ENCODE measurements at regions not wholly inside any gene's neighbourhood (a gene's known extent, or its start where the extent isn't known, plus 50 kb on each side); places are given as distances from the start of the nearest gene placed in this dataset.

- intact Hi-C loops (cut with micrococcal nuclease) = no loop called here
- H3K36me3 ChIP-seq (ENCODE audit: control insufficient read depth in 1 of 2, insufficient read depth in 2 of 2, low read length in 2 of 2) = no peaks in the 10 kb centered on the region
- no peaks in the 10 kb centered on the region for H3K9me2 ChIP-seq (ENCODE audit: insufficient read depth)
- no peak overlapping the region for H3K27ac ChIP-seq (ENCODE audit: low read depth, low read length)
- H3K4me1 ChIP-seq (ENCODE audit: control insufficient read depth in 1 of 2, insufficient read depth in 2 of 2, low read length in 2 of 2) = no peaks in the 10 kb centered on the region
- no peak for TF ChIP-seq CBX3 (IDR thresholded peaks at IDR 0.05; ENCODE audit: low read depth)
- TF ChIP-seq RAD21 (IDR thresholded peaks at IDR 0.05; ENCODE audit: low read depth) = no peak
- TF ChIP-seq ZFX (IDR thresholded peaks at IDR 0.05) = no peak
- no peak for TF ChIP-seq EGR1 (IDR thresholded peaks at IDR 0.05; ENCODE audit: low read depth)
- TF ChIP-seq REST (IDR thresholded peaks at IDR 0.05; ENCODE audit: low read depth) = no peak
- no peak for TF ChIP-seq ATF3 (IDR thresholded peaks at IDR 0.05)
- no peak for TF ChIP-seq SRF (IDR thresholded peaks at IDR 0.05; ENCODE audit: low read depth)
- no peak for TF ChIP-seq EZH2phosphoT487 (IDR thresholded peaks at IDR 0.05; ENCODE audit: borderline replicate concordance)
- no peak for TF ChIP-seq EZH2 (IDR thresholded peaks at IDR 0.05)
- TF ChIP-seq SP1 (IDR thresholded peaks at IDR 0.05; ENCODE audit: low read depth) = no peak
- TF ChIP-seq YY1 (IDR thresholded peaks at IDR 0.05; ENCODE audit: extremely low read depth, insufficient replicate concordance, low read depth, low read length) = no peak
- no peak for TF ChIP-seq ZNF274 (IDR thresholded peaks at IDR 0.05; ENCODE audit: low read depth, low read length)
- no peak for TF ChIP-seq POLR2A (IDR thresholded peaks at IDR 0.05; ENCODE audit: borderline replicate concordance, extremely low read depth, insufficient read depth, insufficient read length)
- no peak for TF ChIP-seq CEBPB (IDR thresholded peaks at IDR 0.05; ENCODE audit: low read depth)
- no peak for TF ChIP-seq SIN3A (IDR thresholded peaks at IDR 0.05; ENCODE audit: low read depth)
- no peak for TF ChIP-seq CTCF (IDR thresholded peaks at IDR 0.05 in 2 of 3, conservative IDR thresholded peaks at IDR 0.05 in 1 of 3; ENCODE audit: borderline replicate concordance in 1 of 3, insufficient read depth in 1 of 3, low read depth in 2 of 3, low read length in 2 of 3)
- TF ChIP-seq ZBTB33 (IDR thresholded peaks at IDR 0.05; ENCODE audit: extremely low read depth, insufficient replicate concordance, low read length) = no peak
- TF ChIP-seq MAX (IDR thresholded peaks at IDR 0.05) = no peak
- TF ChIP-seq ELF1 (IDR thresholded peaks at IDR 0.05; ENCODE audit: borderline replicate concordance, low read depth) = no peak
- no peak for TF ChIP-seq FOSL1 (IDR thresholded peaks at IDR 0.05; ENCODE audit: low read depth)
- no peaks in the 10 kb centered on the region for H3K79me2 ChIP-seq (ENCODE audit: insufficient read depth, low read length)
- RAD21 ChIA-PET (ENCODE audit: low non-redundant PET in 1 of 2, low total read pairs in 2 of 2, uncharacterized antibody in 2 of 2, unreplicated experiment in 2 of 2) = no interaction called here
- CTCF ChIA-PET = no interaction called here
- no peaks in the 10 kb centered on the region for H4K20me1 ChIP-seq (ENCODE audit: insufficient read depth)
- H3K27me3 ChIP-seq (ENCODE audit: insufficient read depth, low read length) = no peaks in the 10 kb centered on the region
- BruUV-seq (replicated peaks) = no TSS peak
- no peak overlapping the region for H3K4me3 ChIP-seq (replicated peaks in 1 of 2; ENCODE audit: low read depth in 1 of 2, low read length in 2 of 2)
- no peak overlapping the region for H3K4me2 ChIP-seq (ENCODE audit: low read length)
- no peak overlapping the region for H3K9ac ChIP-seq (ENCODE audit: low read length)
- no peak overlapping the region for H2AFZ ChIP-seq (ENCODE audit: low read depth, low read length, poor library complexity, severe bottlenecking)
- ATAC-seq = no peak
- no peak for DNase-seq (ENCODE audit: low read depth, low spot score)
- H3K9me3 ChIP-seq (ENCODE audit: control insufficient read depth in 1 of 2, insufficient read depth in 1 of 2, low read depth in 1 of 2, low read length in 2 of 2) = no peaks in the 10 kb centered on the region
- POLR2A ChIA-PET = interaction anchor here (0.7 kb wide), 1 partner anchor 477 kb away, joined by 3 read pairs; no protein-coding TSS in a partner anchor
Measured at GRCh38 chr7:26992670-26993069, 103.1 kb downstream of the HOXA1 start.

All from HCT116 (cell line).